GM06990 (cell line): ENCODE measurements at regions not wholly inside any gene's neighbourhood (a gene's known extent, or its start where the extent isn't known, plus 50 kb on each side); places are given as distances from the start of the nearest gene placed in this dataset.
A peak's percentile ranks its signal among the peaks of the same experiment; 100 is the strongest.

ENCODE experiments used
- DNase-seq: peaks from one replicate; pipeline ENCODE4 v3.0.0-alpha.2; 2011; ENCODE audit not compliant: insufficient read length; ENCODE audit errors: extremely low read depth
- H3K27me3 ChIP-seq: replicated peaks from 2 replicates; pipeline ENCODE4 v1.6.0; 2011; ENCODE audit warnings: low read length; ENCODE audit not compliant: control insufficient read depth, insufficient read depth
- H3K36me3 ChIP-seq: 2 replicates; pipeline ENCODE4 v1.5.1; 2011; ENCODE audit warnings: low read length; ENCODE audit not compliant: control insufficient read depth, insufficient read depth
- H3K4me3 ChIP-seq: replicated peaks from 2 replicates; pipeline ENCODE4 v1.5.1; 2011; ENCODE audit warnings: low read depth, mild to moderate bottlenecking, control low read depth, low read length
- CTCF ChIP-seq: IDR thresholded peaks from 2 replicates; pipeline ENCODE4 v1.5.1; 2011; ENCODE audit warnings: low read length, control low read depth, mild to moderate bottlenecking, inconsistent platforms; ENCODE audit not compliant: insufficient read depth, poor library complexity, severe bottlenecking

- H3K36me3 ChIP-seq, result no peaks in the 10 kb centered on the region
- H3K27me3 ChIP-seq, result no peaks in the 10 kb centered on the region
- peak; percentile 7 for DNase-seq
- peak; percentile 58 for TF ChIP-seq CTCF
- no peak overlapping the region for H3K4me3 ChIP-seq
Measured at GRCh38 chr2:24421668-24422067, 61.3 kb upstream of the ITSN2 start.

GRCh38 chr2:24420373-24420772 is 60.0 kb upstream of the ITSN2 start:
- Histone ChIP-seq H3K27me3 (no peaks in the 10 kb centered on the region), H3K4me3 (no peak overlapping the region), H3K36me3 (no peaks in the 10 kb centered on the region)
- TF ChIP-seq CTCF, result no peak
- no peak for DNase-seq

GRCh38 chr2:24418166-24418841 is 58.0 kb upstream of the ITSN2 start:
- H3K36me3 ChIP-seq, result no peaks in the 10 kb centered on the region
- TF ChIP-seq CTCF, result no peak
- no peaks in the 10 kb centered on the region for H3K27me3 ChIP-seq
- DNase-seq, result no peak
- H3K4me3 ChIP-seq, result no peak overlapping the region

GRCh38 chr2:24412812-24413211 is 52.5 kb upstream of the ITSN2 start:
- no peak for DNase-seq
- no peak for TF ChIP-seq CTCF
- H3K4me3 ChIP-seq, result no peak overlapping the region

GRCh38 chr2:24411488-24412151 is 51.3 kb upstream of the ITSN2 start:
- no peak for TF ChIP-seq CTCF

More at GRCh38 chr2:24412812-24413211, 52.5 kb upstream of the ITSN2 start:
- Histone ChIP-seq H3K27me3 (no peaks in the 10 kb centered on the region), H3K36me3 (no peaks in the 10 kb centered on the region)

GRCh38 chr2:24410976-24411375 is 50.6 kb upstream of the ITSN2 start:
- no peak for TF ChIP-seq CTCF
- no peak for DNase-seq
- no peaks in the 10 kb centered on the region for H3K27me3 ChIP-seq
- H3K4me3 ChIP-seq, result no peak overlapping the region
- no peaks in the 10 kb centered on the region for H3K36me3 ChIP-seq

More at GRCh38 chr2:24411488-24412151, 51.3 kb upstream of the ITSN2 start:
- Histone ChIP-seq H3K36me3 (no peaks in the 10 kb centered on the region), H3K4me3 (no peak overlapping the region), H3K27me3 (no peaks in the 10 kb centered on the region)
- no peak for DNase-seq
